K562 (cell line): ENCODE measurements at regions not wholly inside any gene's neighbourhood (a gene's known extent, or its start where the extent isn't known, plus 50 kb on each side); places are given as distances from the start of the nearest gene placed in this dataset.

ENCODE experiments used
- ATAC-seq: fragments of 200-7000 bp; cut with Tn5 transposase; 3 replicates; pipeline ENCODE4 v1.9.1; 2020; ENCODE audit warnings: moderate library complexity
- BruUV-seq: library from RNA; stranded (reverse); fragments of 400-500 nt; replicated peaks from 2 replicates; lab custom pipeline; 2021; lab: Mats Ljungman, UMichigan
- CTCF ChIA-PET: fragments of 300-600 bp; formaldehyde crosslinking; extraction: SDS; loops from one replicate; lab custom pipeline; 2021; ENCODE audit warnings: low intra/inter-chr PET ratio; lab: Yijun Ruan, JAX
- POLR2A ChIA-PET: fragments of 300-600, 350-650 bp; sonication (Branson Sonifier 250); formaldehyde crosslinking; extraction: SDS; loops from one replicate; lab custom pipeline; 2021; ENCODE audit warnings: antibody characterized with exemption, inconsistent platforms; lab: Yijun Ruan, JAX
- DNase-seq, 4 experiments: peaks; one replicate each; pipeline versions ENCODE4 v3.0.0 to v3.0.0-alpha.2; 2011 to 2018; ENCODE audit warnings: low spot score in 3 of 4, mixed read lengths in 3 of 4; ENCODE audit errors: extremely low read depth in 1 of 4
- FAIRE-seq: peaks from 2 replicates; lab custom pipeline; 2011; peaks lifted over from hg19 to GRCh38; lab: Jason Lieb, UNC
- H2AFZ ChIP-seq: 2 replicates; pipeline ENCODE4 v1.6.0; 2011; ENCODE audit warnings: low read depth, low read length, control low read depth, inconsistent platforms
- H3K27ac ChIP-seq: fragments of 200-600 bp; 3 replicates; pipeline ENCODE4 v1.8.0; 2011; ENCODE audit warnings: low read depth, mild to moderate bottlenecking, control low read depth, inconsistent platforms, low read length, moderate library complexity, mixed read lengths; ENCODE audit errors: extremely low read depth
- H3K27me3 ChIP-seq, 2 experiments: fragments of 300-600 bp in 1 of 2; 2 replicates in 1 of 2; 3 replicates in 1 of 2; pipeline versions ENCODE4 v1.6.0 to v1.8.0; 2011; ENCODE audit warnings: inconsistent platforms in 2 of 2, low read length in 2 of 2, mild to moderate bottlenecking in 1 of 2, mixed read lengths in 1 of 2, moderate library complexity in 1 of 2; ENCODE audit not compliant: control insufficient read depth in 2 of 2, insufficient read depth in 2 of 2
- H3K36me3 ChIP-seq: fragments of 300-600 bp; 3 replicates; pipeline ENCODE4 v1.8.0; 2011; ENCODE audit warnings: mild to moderate bottlenecking, low read length, inconsistent platforms; ENCODE audit not compliant: control insufficient read depth, insufficient read depth
- H3K4me1 ChIP-seq, 2 experiments: fragments of 200-600 bp in 1 of 2; replicated peaks in 1 of 2; 2 replicates in 1 of 2; 3 replicates in 1 of 2; pipeline versions ENCODE4 v1.5.1 to v1.8.0; 2011; ENCODE audit warnings: inconsistent platforms in 2 of 2, low read length in 2 of 2, mild to moderate bottlenecking in 1 of 2, mixed read lengths in 1 of 2, moderate library complexity in 1 of 2; ENCODE audit not compliant: control insufficient read depth in 2 of 2, insufficient read depth in 2 of 2
- H3K4me2 ChIP-seq: 2 replicates; pipeline ENCODE4 v1.6.1; 2011; ENCODE audit warnings: low read length, control low read depth, inconsistent platforms, mixed read lengths; ENCODE audit not compliant: insufficient read depth
- H3K4me3 ChIP-seq: fragments of 200-600 bp; sonication (generic), shearing (Covaris generic); 2 replicates; pipeline ENCODE4 v1.5.1; 2016; ENCODE audit warnings: control low read depth, inconsistent platforms
- H3K79me2 ChIP-seq: fragments of 200-600 bp; 3 replicates; pipeline ENCODE4 v1.8.0; 2011; ENCODE audit warnings: low read length, inconsistent platforms; ENCODE audit not compliant: control insufficient read depth, insufficient read depth
- H3K9ac ChIP-seq, 2 experiments: 2 replicates each; pipeline versions ENCODE4 v1.6.0 to v1.6.1; 2011; ENCODE audit warnings: low read depth in 2 of 2, low read length in 2 of 2, control low read depth in 1 of 2, inconsistent platforms in 1 of 2, mild to moderate bottlenecking in 1 of 2, mixed read lengths in 1 of 2; ENCODE audit not compliant: insufficient read depth in 1 of 2
- H3K9me1 ChIP-seq: one replicate; pipeline ENCODE4 v1.6.0; 2011; ENCODE audit warnings: inconsistent platforms, mild to moderate bottlenecking, low read length, moderate library complexity; ENCODE audit not compliant: control insufficient read depth, insufficient read depth
- H3K9me3 ChIP-seq: replicated peaks from 2 replicates; pipeline ENCODE4 v1.5.1; 2011; ENCODE audit warnings: low read depth, low read length, inconsistent platforms; ENCODE audit not compliant: control insufficient read depth, insufficient read depth
- H4K20me1 ChIP-seq: replicated peaks from 2 replicates; pipeline ENCODE4 v1.6.1; 2011; ENCODE audit warnings: low read length, inconsistent platforms, mixed read lengths; ENCODE audit not compliant: control insufficient read depth, insufficient read depth
- CBX3 ChIP-seq, 2 experiments: IDR thresholded peaks; 1 replicate in 1 of 2; 2 replicates in 1 of 2; pipeline ENCODE4 v1.6.1; 2012; ENCODE audit warnings: inconsistent platforms in 2 of 2, low read length in 2 of 2, borderline replicate concordance in 1 of 2, control low read depth in 1 of 2
- EWSR1 ChIP-seq: fragments of 450-650 bp; IDR thresholded peaks from 2 replicates; pipeline ENCODE4 v1.6.1; 2018; ENCODE audit warnings: borderline replicate concordance, mild to moderate bottlenecking, low read depth, moderate library complexity; ENCODE audit not compliant: partially characterized antibody
- GATA2 ChIP-seq: sonication (generic); formaldehyde crosslinking; IDR thresholded peaks from 2 replicates; pipeline ENCODE4 v1.4.0; 2020; ENCODE audit warnings: mild to moderate bottlenecking, missing genetic modification reagents
- MAZ ChIP-seq, 2 experiments: fragments of 450-650 bp in 1 of 2; sonication (generic) in 1 of 2; formaldehyde crosslinking; IDR thresholded peaks in 1 of 2; conservative IDR thresholded peaks in 1 of 2; 2 replicates each; pipeline versions ENCODE4 v1.4.0 to v1.5.0; 2020; ENCODE audit warnings: mild to moderate bottlenecking in 1 of 2, missing genetic modification reagents in 1 of 2
- MECOM ChIP-seq: fragments of 250-450 bp; sonication (Bioruptor Pico); IDR thresholded peaks from 2 replicates; pipeline ENCODE4 v1.8.0; 2022; ENCODE audit warnings: inconsistent platforms
- TOE1 ChIP-seq, 2 experiments: fragments of 450-650 bp in 1 of 2; sonication (generic) in 1 of 2; formaldehyde crosslinking in 1 of 2; IDR thresholded peaks; 2 replicates each; pipeline versions ENCODE4 v1.7.1 to v1.8.0; 2016 to 2022; ENCODE audit warnings: borderline replicate concordance in 2 of 2, mild to moderate bottlenecking in 2 of 2, antibody characterized with exemption in 1 of 2, inconsistent platforms in 1 of 2, low read depth in 1 of 2, missing genetic modification reagents in 1 of 2, moderate library complexity in 1 of 2
- WGBS: fragments of 100-300 bp; shearing (Covaris generic); methylation state at CpG from one replicate; pipeline ENCODE4 v1.1.6; 2016; ENCODE audit warnings: low coverage, mixed read lengths; ENCODE audit not compliant: insufficient coverage; ENCODE audit errors: missing lambda C conversion rate; 5-methylcytosine and 5-hydroxymethylcytosine counted together
- in situ Hi-C: fragments of 300-500 bp; cut with MboI; formaldehyde crosslinking; loops from 4 replicates; pipeline ENCODE4 v1.15.0; 2018; ENCODE audit warnings: inconsistent platforms, mixed read lengths
- intact Hi-C: fragments of 100-400 bp; cut with micrococcal nuclease; formaldehyde crosslinking; loops from 2 replicates; pipeline ENCODE4 v1.14.2; 2022
- TF ChIP-seq, protein P1 (sequence below): fragments of 150-350 bp; IDR thresholded peaks from 2 replicates; pipeline ENCODE4 v1.6.1; 2014; ENCODE audit warnings: low read depth, mild to moderate bottlenecking, low read length, borderline replicate concordance
- TF ChIP-seq, protein P2 (sequence below): fragments of 450-650 bp; IDR thresholded peaks from 2 replicates; pipeline ENCODE4 v1.7.0; 2016; ENCODE audit warnings: borderline replicate concordance
- TF ChIP-seq, protein P3 (sequence below): fragments of 250-450 bp; sonication (Bioruptor Pico); IDR thresholded peaks from 2 replicates; pipeline ENCODE4 v1.4.0; 2020
- TF ChIP-seq, protein P4 (sequence below), 2 experiments: fragments of 450-650 bp in 1 of 2; sonication (generic) in 1 of 2; formaldehyde crosslinking in 1 of 2; IDR thresholded peaks in 1 of 2; conservative IDR thresholded peaks in 1 of 2; 2 replicates each; pipeline versions ENCODE4 v1.6.1 to v1.8.1; 2016 to 2023; ENCODE audit warnings: mild to moderate bottlenecking in 2 of 2, moderate library complexity in 2 of 2, inconsistent platforms in 1 of 2, missing genetic modification reagents in 1 of 2

DNA sequence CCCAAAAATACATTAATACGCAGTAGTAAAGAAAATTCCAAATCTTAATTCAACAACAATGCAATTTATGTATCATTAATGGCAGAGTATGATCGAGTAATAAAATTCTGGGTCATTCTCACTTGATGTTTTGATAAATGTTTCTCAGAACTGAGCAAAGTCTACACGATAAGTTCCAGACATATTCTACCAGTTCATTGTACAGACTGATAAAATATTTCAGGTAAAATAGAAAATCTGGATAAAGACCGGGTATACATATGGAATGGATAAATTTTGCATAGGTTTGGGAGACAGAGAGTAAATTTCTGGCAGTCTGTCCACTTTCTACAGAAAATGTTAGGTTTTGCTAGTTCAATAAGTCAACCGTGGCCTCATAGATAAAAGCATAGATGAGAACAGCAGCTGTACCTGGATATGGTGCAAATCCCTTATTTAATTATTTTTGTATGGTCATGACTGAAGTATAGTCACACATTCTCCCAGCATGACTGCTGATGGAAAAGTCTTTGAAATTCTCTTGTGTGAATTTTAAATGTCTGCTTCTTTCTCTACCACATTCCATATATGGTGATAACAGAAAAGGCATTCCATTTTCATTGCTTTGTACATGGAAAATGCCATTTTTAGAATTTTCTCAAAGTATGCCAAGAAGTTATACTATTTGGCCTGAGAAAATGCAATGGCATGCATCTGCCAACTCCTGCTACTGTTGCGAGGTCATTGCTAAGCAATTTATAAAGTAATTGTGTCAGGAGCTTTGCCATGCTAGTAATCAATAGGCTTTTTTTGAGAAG, 301.9 kb upstream of the ARSJ start (continued):
- TF ChIP-seq, protein P1, sequence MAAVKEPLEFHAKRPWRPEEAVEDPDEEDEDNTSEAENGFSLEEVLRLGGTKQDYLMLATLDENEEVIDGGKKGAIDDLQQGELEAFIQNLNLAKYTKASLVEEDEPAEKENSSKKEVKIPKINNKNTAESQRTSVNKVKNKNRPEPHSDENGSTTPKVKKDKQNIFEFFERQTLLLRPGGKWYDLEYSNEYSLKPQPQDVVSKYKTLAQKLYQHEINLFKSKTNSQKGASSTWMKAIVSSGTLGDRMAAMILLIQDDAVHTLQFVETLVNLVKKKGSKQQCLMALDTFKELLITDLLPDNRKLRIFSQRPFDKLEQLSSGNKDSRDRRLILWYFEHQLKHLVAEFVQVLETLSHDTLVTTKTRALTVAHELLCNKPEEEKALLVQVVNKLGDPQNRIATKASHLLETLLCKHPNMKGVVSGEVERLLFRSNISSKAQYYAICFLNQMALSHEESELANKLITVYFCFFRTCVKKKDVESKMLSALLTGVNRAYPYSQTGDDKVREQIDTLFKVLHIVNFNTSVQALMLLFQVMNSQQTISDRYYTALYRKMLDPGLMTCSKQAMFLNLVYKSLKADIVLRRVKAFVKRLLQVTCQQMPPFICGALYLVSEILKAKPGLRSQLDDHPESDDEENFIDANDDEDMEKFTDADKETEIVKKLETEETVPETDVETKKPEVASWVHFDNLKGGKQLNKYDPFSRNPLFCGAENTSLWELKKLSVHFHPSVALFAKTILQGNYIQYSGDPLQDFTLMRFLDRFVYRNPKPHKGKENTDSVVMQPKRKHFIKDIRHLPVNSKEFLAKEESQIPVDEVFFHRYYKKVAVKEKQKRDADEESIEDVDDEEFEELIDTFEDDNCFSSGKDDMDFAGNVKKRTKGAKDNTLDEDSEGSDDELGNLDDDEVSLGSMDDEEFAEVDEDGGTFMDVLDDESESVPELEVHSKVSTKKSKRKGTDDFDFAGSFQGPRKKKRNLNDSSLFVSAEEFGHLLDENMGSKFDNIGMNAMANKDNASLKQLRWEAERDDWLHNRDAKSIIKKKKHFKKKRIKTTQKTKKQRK = no peak
- TF ChIP-seq GATA2 (CRISPR knock-in tag) = no peak
- no peak for TF ChIP-seq EWSR1

DNA sequence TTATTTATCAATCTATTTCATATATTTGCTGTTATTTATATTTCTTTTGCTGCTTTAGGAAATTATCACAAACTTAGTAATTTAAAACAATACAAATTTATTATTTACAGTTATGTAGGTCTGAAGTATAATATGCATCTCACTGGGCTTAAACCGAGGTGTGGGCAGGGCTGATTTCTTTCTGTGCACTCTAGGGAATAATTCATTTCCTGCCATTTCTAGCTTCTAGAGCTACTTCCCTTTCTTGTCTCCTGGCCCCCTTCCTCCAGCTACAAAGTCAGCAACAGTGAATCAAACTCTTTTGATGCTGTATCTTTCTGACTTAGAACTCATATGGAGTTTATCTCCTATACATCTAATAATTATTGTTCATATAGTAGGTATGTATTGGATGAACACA, 303.5 kb upstream of the ARSJ start:
- Histone ChIP-seq H3K4me3 (no peak overlapping the region), H3K79me2 (no peaks in the 10 kb centered on the region), H2AFZ (no peak overlapping the region), H3K9ac (no peak overlapping the region), H3K4me2 (no peak overlapping the region), H3K27me3 (no peaks in the 10 kb centered on the region), H3K4me1 (no peaks in the 10 kb centered on the region), H3K27ac (no peak overlapping the region), H3K9me1 (no peaks in the 10 kb centered on the region), H3K9me3 (no peaks in the 10 kb centered on the region), H3K36me3 (no peaks in the 10 kb centered on the region), H4K20me1 (no peaks in the 10 kb centered on the region)
- 0% methylated on average over 1 of the region's 1 CpG for WGBS
- intact Hi-C loops = no loop called here
- FAIRE-seq (no peak), ATAC-seq (no peak), DNase-seq (no peak)
- BruUV-seq = no TSS peak
- in situ Hi-C loops = no loop called here
- POLR2A ChIA-PET = no interaction called here
- CTCF ChIA-PET = no interaction called here
- TF ChIP-seq MAZ (CRISPR knock-in tag; conservative IDR thresholded peaks at IDR 0.05 in 1 of 2, IDR thresholded peaks at IDR 0.05 in 1 of 2) (no peak), MECOM (CRISPR knock-in tag) (no peak), CBX3 (IDR thresholded peaks at IDR 0.05; ENCODE audit: borderline replicate concordance in 1 of 2, low read length in 2 of 2) (no peak), TOE1 (IDR thresholded peaks at IDR 0.05; ENCODE audit: borderline replicate concordance) (no peak), TOE1 (CRISPR knock-in tag; IDR thresholded peaks at IDR 0.05; ENCODE audit: borderline replicate concordance, low read depth) (no peak)
- TF ChIP-seq, protein P2, sequence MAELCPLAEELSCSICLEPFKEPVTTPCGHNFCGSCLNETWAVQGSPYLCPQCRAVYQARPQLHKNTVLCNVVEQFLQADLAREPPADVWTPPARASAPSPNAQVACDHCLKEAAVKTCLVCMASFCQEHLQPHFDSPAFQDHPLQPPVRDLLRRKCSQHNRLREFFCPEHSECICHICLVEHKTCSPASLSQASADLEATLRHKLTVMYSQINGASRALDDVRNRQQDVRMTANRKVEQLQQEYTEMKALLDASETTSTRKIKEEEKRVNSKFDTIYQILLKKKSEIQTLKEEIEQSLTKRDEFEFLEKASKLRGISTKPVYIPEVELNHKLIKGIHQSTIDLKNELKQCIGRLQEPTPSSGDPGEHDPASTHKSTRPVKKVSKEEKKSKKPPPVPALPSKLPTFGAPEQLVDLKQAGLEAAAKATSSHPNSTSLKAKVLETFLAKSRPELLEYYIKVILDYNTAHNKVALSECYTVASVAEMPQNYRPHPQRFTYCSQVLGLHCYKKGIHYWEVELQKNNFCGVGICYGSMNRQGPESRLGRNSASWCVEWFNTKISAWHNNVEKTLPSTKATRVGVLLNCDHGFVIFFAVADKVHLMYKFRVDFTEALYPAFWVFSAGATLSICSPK = no peak
- TF ChIP-seq, protein P3, sequence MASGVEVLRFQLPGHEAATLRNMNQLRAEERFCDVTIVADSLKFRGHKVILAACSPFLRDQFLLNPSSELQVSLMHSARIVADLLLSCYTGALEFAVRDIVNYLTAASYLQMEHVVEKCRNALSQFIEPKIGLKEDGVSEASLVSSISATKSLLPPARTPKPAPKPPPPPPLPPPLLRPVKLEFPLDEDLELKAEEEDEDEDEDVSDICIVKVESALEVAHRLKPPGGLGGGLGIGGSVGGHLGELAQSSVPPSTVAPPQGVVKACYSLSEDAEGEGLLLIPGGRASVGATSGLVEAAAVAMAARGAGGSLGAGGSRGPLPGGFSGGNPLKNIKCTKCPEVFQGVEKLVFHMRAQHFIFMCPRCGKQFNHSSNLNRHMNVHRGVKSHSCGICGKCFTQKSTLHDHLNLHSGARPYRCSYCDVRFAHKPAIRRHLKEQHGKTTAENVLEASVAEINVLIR = no peak
- TF ChIP-seq, protein P4, sequence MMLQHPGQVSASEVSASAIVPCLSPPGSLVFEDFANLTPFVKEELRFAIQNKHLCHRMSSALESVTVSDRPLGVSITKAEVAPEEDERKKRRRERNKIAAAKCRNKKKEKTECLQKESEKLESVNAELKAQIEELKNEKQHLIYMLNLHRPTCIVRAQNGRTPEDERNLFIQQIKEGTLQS (IDR thresholded peaks at IDR 0.05) = no peak
- TF ChIP-seq, protein P4 (CRISPR knock-in tag; conservative IDR thresholded peaks at IDR 0.05) = no peak
